ENCODE measurements at regions not wholly inside any gene's neighbourhood (a gene's known extent, or its start where the extent isn't known, plus 50 kb on each side); places are given as distances from the start of the nearest gene placed in this dataset.

- no peaks in the 10 kb centered on the region for H3K9me3 ChIP-seq (ENCODE audit: control insufficient read depth, insufficient read depth, low read length)
- H3K4me3 ChIP-seq (ENCODE audit: low read depth, low read length): no peak overlapping the region
- DNase-seq (ENCODE audit: low read depth in 4 of 6, low spot score in 6 of 6): peak in 1 of 6 donors; percentile 29
- H3K36me3 ChIP-seq (ENCODE audit: control insufficient read depth, insufficient read depth, low read length): no peaks in the 10 kb centered on the region
- no peaks in the 10 kb centered on the region for H3K27me3 ChIP-seq (ENCODE audit: control insufficient read depth, insufficient read depth, low read length)
- no peaks in the 10 kb centered on the region for H3K4me1 ChIP-seq (ENCODE audit: control insufficient read depth, insufficient read depth, low read length)
- no peak overlapping the region for H3K27ac ChIP-seq (ENCODE audit: low read depth, low read length)
Observed at GRCh38 chr18:39464006-39464405, 1898.4 kb upstream of the CELF4 start.

DNA sequence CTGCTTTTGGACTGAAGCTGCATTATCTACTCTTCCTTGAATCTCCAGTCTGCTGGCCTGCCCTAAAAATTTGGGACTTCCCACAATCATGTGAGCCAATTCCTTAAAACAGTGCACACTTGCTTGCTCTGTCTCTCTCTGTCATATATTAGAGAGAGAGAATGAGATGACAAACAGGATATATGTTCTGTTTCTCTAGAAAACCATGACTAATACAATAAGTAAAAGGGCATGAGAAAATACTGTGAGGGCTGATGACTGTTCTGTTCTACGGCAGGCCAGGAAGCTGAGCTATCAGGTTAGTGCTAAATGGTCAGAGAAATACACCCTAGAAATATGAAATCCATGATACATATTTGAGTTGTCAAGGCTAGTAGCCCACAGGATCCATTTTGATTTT is 1896.8 kb upstream of the CELF4 start:
- DNase-seq (ENCODE audit: low read depth in 4 of 6, low spot score in 6 of 6): no peak
- no peaks in the 10 kb centered on the region for H3K9me3 ChIP-seq (ENCODE audit: control insufficient read depth, insufficient read depth, low read length)
- WGBS (ENCODE audit: insufficient coverage): no CpG with 5 or more reads among the region's 1 CpG
- no peak overlapping the region for H3K4me3 ChIP-seq (ENCODE audit: low read depth, low read length)
- no peaks in the 10 kb centered on the region for H3K27me3 ChIP-seq (ENCODE audit: control insufficient read depth, insufficient read depth, low read length)
- no peaks in the 10 kb centered on the region for H3K36me3 ChIP-seq (ENCODE audit: control insufficient read depth, insufficient read depth, low read length)
- H3K4me1 ChIP-seq (ENCODE audit: control insufficient read depth, insufficient read depth, low read length): no peaks in the 10 kb centered on the region
- H3K27ac ChIP-seq (ENCODE audit: low read depth, low read length): no peak overlapping the region

GRCh38 chr18:39460136-39460535 is 1894.5 kb upstream of the CELF4 start:
- no peak for DNase-seq (ENCODE audit: low read depth in 4 of 6, low spot score in 6 of 6)
- no peaks in the 10 kb centered on the region for H3K27me3 ChIP-seq (ENCODE audit: control insufficient read depth, insufficient read depth, low read length)
- no peaks in the 10 kb centered on the region for H3K4me1 ChIP-seq (ENCODE audit: control insufficient read depth, insufficient read depth, low read length)
- H3K27ac ChIP-seq (ENCODE audit: low read depth, low read length): no peak overlapping the region
- H3K4me3 ChIP-seq (ENCODE audit: low read depth, low read length): no peak overlapping the region
- no peaks in the 10 kb centered on the region for H3K9me3 ChIP-seq (ENCODE audit: control insufficient read depth, insufficient read depth, low read length)
- no peaks in the 10 kb centered on the region for H3K36me3 ChIP-seq (ENCODE audit: control insufficient read depth, insufficient read depth, low read length)

- H3K27me3 ChIP-seq (ENCODE audit: control insufficient read depth, insufficient read depth, low read length): no peaks in the 10 kb centered on the region
- no peaks in the 10 kb centered on the region for H3K4me1 ChIP-seq (ENCODE audit: control insufficient read depth, insufficient read depth, low read length)
- no peak overlapping the region for H3K27ac ChIP-seq (ENCODE audit: low read depth, low read length)
- DNase-seq (ENCODE audit: low read depth in 4 of 6, low spot score in 6 of 6): peak in 5 of 6 donors; percentile 17 to 78 (median 38)
- H3K9me3 ChIP-seq (ENCODE audit: control insufficient read depth, insufficient read depth, low read length): no peaks in the 10 kb centered on the region
- H3K36me3 ChIP-seq (ENCODE audit: control insufficient read depth, insufficient read depth, low read length): no peaks in the 10 kb centered on the region
- no peak overlapping the region for H3K4me3 ChIP-seq (ENCODE audit: low read depth, low read length)
Observed at GRCh38 chr18:39455285-39455684, 1889.7 kb upstream of the CELF4 start.

- H3K27ac ChIP-seq (ENCODE audit: low read depth, low read length): peak overlapping the region; percentile 43
- no peaks in the 10 kb centered on the region for H3K9me3 ChIP-seq (ENCODE audit: control insufficient read depth, insufficient read depth, low read length)
- WGBS (ENCODE audit: insufficient coverage): no CpG with 5 or more reads among the region's 1 CpG
- H3K4me1 ChIP-seq (ENCODE audit: control insufficient read depth, insufficient read depth, low read length): no peaks in the 10 kb centered on the region
- DNase-seq (ENCODE audit: low read depth in 4 of 6, low spot score in 6 of 6): no peak
- H3K27me3 ChIP-seq (ENCODE audit: control insufficient read depth, insufficient read depth, low read length): no peaks in the 10 kb centered on the region
- no peaks in the 10 kb centered on the region for H3K36me3 ChIP-seq (ENCODE audit: control insufficient read depth, insufficient read depth, low read length)
- H3K4me3 ChIP-seq (ENCODE audit: low read depth, low read length): no peak overlapping the region
Observed at GRCh38 chr18:39454866-39455265, 1889.3 kb upstream of the CELF4 start.

GRCh38 chr18:39453882-39454281 is 1888.3 kb upstream of the CELF4 start:
- Histone ChIP-seq H3K4me3 (ENCODE audit: low read depth, low read length) (peak overlapping the region; percentile 14), H3K27ac (ENCODE audit: low read depth, low read length) (peak overlapping the region; percentile 59), H3K36me3 (ENCODE audit: control insufficient read depth, insufficient read depth, low read length) (no peaks in the 10 kb centered on the region), H3K27me3 (ENCODE audit: control insufficient read depth, insufficient read depth, low read length) (no peaks in the 10 kb centered on the region), H3K9me3 (ENCODE audit: control insufficient read depth, insufficient read depth, low read length) (no peaks in the 10 kb centered on the region), H3K4me1 (ENCODE audit: control insufficient read depth, insufficient read depth, low read length) (no peaks in the 10 kb centered on the region)
- WGBS (ENCODE audit: insufficient coverage): 27% methylated on average over 1 of the region's 2 CpGs
- DNase-seq (ENCODE audit: low read depth in 4 of 6, low spot score in 6 of 6): peak in 5 of 6 donors; percentile 21 to 78 (median 31)

DNA sequence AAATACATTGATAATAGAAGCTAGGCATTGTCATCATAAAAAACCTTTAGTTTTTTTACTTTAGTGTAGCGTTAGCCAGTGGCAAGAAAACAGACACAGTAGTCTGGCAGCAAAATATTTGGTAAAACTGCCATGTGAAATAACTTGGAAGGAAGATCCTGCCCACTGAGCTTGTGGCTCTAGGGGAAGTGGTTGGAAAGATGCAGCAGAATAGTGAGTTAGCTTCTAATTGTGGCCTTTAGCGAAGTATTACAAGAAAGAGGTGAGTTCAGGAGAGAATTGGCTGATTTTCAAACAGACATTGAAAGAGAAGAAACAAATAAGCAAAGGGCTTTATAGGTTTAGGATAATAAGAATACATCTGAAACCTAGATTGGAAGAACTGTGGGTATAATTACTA is 1887.8 kb upstream of the CELF4 start:
- peak in 2 of 6 donors; percentile 11 to 14 for DNase-seq (ENCODE audit: low read depth in 4 of 6, low spot score in 6 of 6)
- H3K27ac ChIP-seq (ENCODE audit: low read depth, low read length): peak overlapping the region; percentile 18
- 75% methylated on average over 2 of the region's 2 CpGs for WGBS (ENCODE audit: insufficient coverage)

DNA sequence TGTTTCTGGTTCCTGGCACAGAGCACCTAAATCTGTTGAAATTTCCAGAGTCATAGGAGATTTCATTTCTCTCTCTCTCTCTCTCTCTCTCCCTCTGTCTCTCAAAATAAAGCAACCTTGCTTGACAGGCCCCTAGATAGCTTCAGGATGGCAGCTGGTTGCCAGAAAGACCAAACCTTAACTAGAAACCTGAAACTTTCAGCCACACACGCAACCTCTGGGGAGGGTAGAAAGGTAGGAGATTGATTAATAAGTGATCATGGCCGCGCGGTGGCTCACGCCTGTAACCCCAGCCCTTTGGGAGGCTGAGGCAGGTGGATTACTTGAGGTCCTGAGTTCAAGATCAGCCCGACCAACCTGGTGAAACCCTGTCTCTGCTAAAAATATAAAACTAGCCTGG is 1885.4 kb upstream of the CELF4 start:
- no peak for DNase-seq (ENCODE audit: low read depth in 4 of 6, low spot score in 6 of 6)
- no peak overlapping the region for H3K4me3 ChIP-seq (ENCODE audit: low read depth, low read length)

More for the DNA sequence above, 1887.8 kb upstream of the CELF4 start:
- Histone ChIP-seq H3K27me3 (ENCODE audit: control insufficient read depth, insufficient read depth, low read length) (no peaks in the 10 kb centered on the region), H3K9me3 (ENCODE audit: control insufficient read depth, insufficient read depth, low read length) (no peaks in the 10 kb centered on the region), H3K36me3 (ENCODE audit: control insufficient read depth, insufficient read depth, low read length) (no peaks in the 10 kb centered on the region), H3K4me3 (ENCODE audit: low read depth, low read length) (no peak overlapping the region), H3K4me1 (ENCODE audit: control insufficient read depth, insufficient read depth, low read length) (no peaks in the 10 kb centered on the region)

GRCh38 chr18:39449566-39449965 is 1884.0 kb upstream of the CELF4 start:
- Histone ChIP-seq H3K27me3 (ENCODE audit: control insufficient read depth, insufficient read depth, low read length) (no peaks in the 10 kb centered on the region), H3K4me3 (ENCODE audit: low read depth, low read length) (no peak overlapping the region), H3K4me1 (ENCODE audit: control insufficient read depth, insufficient read depth, low read length) (no peaks in the 10 kb centered on the region), H3K9me3 (ENCODE audit: control insufficient read depth, insufficient read depth, low read length) (no peaks in the 10 kb centered on the region), H3K36me3 (ENCODE audit: control insufficient read depth, insufficient read depth, low read length) (no peaks in the 10 kb centered on the region), H3K27ac (ENCODE audit: low read depth, low read length) (no peak overlapping the region)
- WGBS (ENCODE audit: insufficient coverage): no CpG with 5 or more reads among the region's 3 CpGs
- DNase-seq (ENCODE audit: low read depth in 4 of 6, low spot score in 6 of 6): no peak

More for the DNA sequence above, 1885.4 kb upstream of the CELF4 start:
- H3K27ac ChIP-seq (ENCODE audit: low read depth, low read length): no peak overlapping the region
- H3K36me3 ChIP-seq (ENCODE audit: control insufficient read depth, insufficient read depth, low read length): no peaks in the 10 kb centered on the region
- no peaks in the 10 kb centered on the region for H3K4me1 ChIP-seq (ENCODE audit: control insufficient read depth, insufficient read depth, low read length)
- no peaks in the 10 kb centered on the region for H3K9me3 ChIP-seq (ENCODE audit: control insufficient read depth, insufficient read depth, low read length)
- no peaks in the 10 kb centered on the region for H3K27me3 ChIP-seq (ENCODE audit: control insufficient read depth, insufficient read depth, low read length)
- 91% methylated on average over 5 of the region's 6 CpGs for WGBS (ENCODE audit: insufficient coverage)

- H3K27ac ChIP-seq (ENCODE audit: low read depth, low read length): no peak overlapping the region
- no peak overlapping the region for H3K4me3 ChIP-seq (ENCODE audit: low read depth, low read length)
- WGBS (ENCODE audit: insufficient coverage): no CpG with 5 or more reads among the region's 1 CpG
- H3K27me3 ChIP-seq (ENCODE audit: control insufficient read depth, insufficient read depth, low read length): no peaks in the 10 kb centered on the region
- H3K9me3 ChIP-seq (ENCODE audit: control insufficient read depth, insufficient read depth, low read length): no peaks in the 10 kb centered on the region
- no peak for DNase-seq (ENCODE audit: low read depth in 4 of 6, low spot score in 6 of 6)
- no peaks in the 10 kb centered on the region for H3K36me3 ChIP-seq (ENCODE audit: control insufficient read depth, insufficient read depth, low read length)
- no peaks in the 10 kb centered on the region for H3K4me1 ChIP-seq (ENCODE audit: control insufficient read depth, insufficient read depth, low read length)
Observed at GRCh38 chr18:39448942-39449341, 1883.3 kb upstream of the CELF4 start.
